Left lung (tissue), 4 donors: ENCODE measurements at regions not wholly inside any gene's neighbourhood (a gene's known extent, or its start where the extent isn't known, plus 50 kb on each side); places are given as distances from the start of the nearest gene placed in this dataset.
A peak's percentile ranks its signal among the peaks of the same experiment; 100 is the strongest.

Experiments used
- ATAC-seq: fragments of 200-7000 bp; cut with Tn5 transposase; one replicate; pipeline ENCODE4 v1.9.1; 2020; ENCODE audit warnings: moderate library complexity
- DNase-seq, 4 donors: peaks; one replicate each; pipeline ENCODE4 v3.0.0-alpha.2; 2013 to 2020
- H3K27ac ChIP-seq, 2 donors: fragments of 200-600 bp; sonication (generic) in 1 of 2; one replicate each; pipeline versions ENCODE4 v1.5.0 to v1.8.0; 2020 to 2021
- H3K27me3 ChIP-seq, 2 donors: fragments of 200-600 bp; sonication (generic) in 1 of 2; one replicate each; pipeline versions ENCODE4 v1.5.0 to v1.8.0; 2020 to 2021
- H3K36me3 ChIP-seq, 2 donors: fragments of 200-600 bp; sonication (generic) in 1 of 2; one replicate each; pipeline versions ENCODE4 v1.5.0 to v1.8.0; 2020 to 2021
- H3K4me1 ChIP-seq, 2 donors: fragments of 200-600 bp; one replicate each; pipeline ENCODE4 v1.8.0; 2021
- H3K4me3 ChIP-seq, 2 donors: fragments of 200-600 bp; sonication (generic) in 1 of 2; one replicate each; pipeline versions ENCODE4 v1.5.0 to v1.8.0; 2020 to 2021; ENCODE audit warnings: mild to moderate bottlenecking in 1 of 2
- H3K9me3 ChIP-seq, 2 donors: fragments of 200-600 bp; sonication (generic) in 1 of 2; one replicate each; pipeline versions ENCODE4 v1.5.0 to v1.8.0; 2020 to 2021
- intact Hi-C, 2 donors: fragments of 100-400 bp; cut with DNase I; formaldehyde crosslinking; loops; one replicate each; pipeline versions ENCODE4 v1.11.2 to v1.14.2; 2022
- TF ChIP-seq, protein P1 (sequence below), 2 donors: fragments of 200-600 bp; sonication (generic) in 1 of 2; IDR thresholded peaks; one replicate each; pipeline versions ENCODE4 v1.5.0 to v1.8.0; 2021; ENCODE audit warnings: antibody characterized with exemption in 2 of 2
- donor health status: DM: no; HTN: yes; CAD: no.
- donor health status: DM: no; HTN: no; CAD: no.

DNA sequence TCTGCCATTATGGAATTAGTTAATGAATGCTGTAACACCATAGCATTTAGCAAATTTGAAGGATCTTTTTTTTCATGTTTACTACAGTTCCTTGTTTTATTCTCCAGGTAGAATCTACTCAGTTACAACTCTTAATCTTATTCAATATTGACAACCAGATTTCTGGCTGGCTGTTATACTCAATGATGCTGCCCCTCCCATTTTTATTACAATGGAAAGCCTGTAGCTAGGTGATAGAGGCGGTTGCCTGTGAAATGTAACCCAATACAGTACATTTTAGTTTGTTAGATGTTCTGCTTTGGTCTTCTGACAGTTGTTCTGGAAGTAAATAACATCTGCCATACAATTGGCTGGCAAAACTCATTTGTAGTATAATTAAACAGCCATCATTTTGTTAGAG is 294.2 kb downstream of the DMRTA1 start:
- Histone ChIP-seq H3K4me3 (no peak overlapping the region), H3K9me3 (peaks cover 0 to 4% of the 10 kb centered on the region in 2 donors), H3K36me3 (no peaks in the 10 kb centered on the region), H3K27me3 (no peaks in the 10 kb centered on the region), H3K4me1 (no peaks in the 10 kb centered on the region), H3K27ac (no peak overlapping the region)
- DNase-seq (no peak), ATAC-seq (no peak)
- intact Hi-C loops: no loop called here
- TF ChIP-seq, protein P1, sequence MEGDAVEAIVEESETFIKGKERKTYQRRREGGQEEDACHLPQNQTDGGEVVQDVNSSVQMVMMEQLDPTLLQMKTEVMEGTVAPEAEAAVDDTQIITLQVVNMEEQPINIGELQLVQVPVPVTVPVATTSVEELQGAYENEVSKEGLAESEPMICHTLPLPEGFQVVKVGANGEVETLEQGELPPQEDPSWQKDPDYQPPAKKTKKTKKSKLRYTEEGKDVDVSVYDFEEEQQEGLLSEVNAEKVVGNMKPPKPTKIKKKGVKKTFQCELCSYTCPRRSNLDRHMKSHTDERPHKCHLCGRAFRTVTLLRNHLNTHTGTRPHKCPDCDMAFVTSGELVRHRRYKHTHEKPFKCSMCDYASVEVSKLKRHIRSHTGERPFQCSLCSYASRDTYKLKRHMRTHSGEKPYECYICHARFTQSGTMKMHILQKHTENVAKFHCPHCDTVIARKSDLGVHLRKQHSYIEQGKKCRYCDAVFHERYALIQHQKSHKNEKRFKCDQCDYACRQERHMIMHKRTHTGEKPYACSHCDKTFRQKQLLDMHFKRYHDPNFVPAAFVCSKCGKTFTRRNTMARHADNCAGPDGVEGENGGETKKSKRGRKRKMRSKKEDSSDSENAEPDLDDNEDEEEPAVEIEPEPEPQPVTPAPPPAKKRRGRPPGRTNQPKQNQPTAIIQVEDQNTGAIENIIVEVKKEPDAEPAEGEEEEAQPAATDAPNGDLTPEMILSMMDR (IDR thresholded peaks at IDR 0.05): no peak

DNA sequence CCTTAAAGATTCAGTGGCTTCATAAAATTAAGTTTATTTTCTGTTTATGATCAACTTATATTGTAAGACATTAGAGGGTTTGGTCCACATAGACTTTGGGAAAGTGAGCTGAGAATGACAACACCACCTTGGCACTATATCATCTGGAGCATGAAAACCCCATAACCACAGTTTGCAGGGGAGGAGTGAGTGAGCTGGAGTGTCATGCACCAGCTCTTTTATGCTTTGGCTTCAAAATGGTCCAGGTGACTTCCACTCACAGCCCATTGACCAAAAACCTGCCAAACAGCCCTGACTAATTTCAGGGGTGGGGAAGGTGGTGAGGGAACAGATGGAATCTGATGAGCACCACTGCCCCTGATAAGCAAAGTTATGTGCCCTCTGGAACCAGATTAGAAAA is 295.8 kb downstream of the DMRTA1 start:
- Histone ChIP-seq H3K27ac (no peak overlapping the region), H3K36me3 (no peaks in the 10 kb centered on the region), H3K4me1 (no peaks in the 10 kb centered on the region), H3K4me3 (no peak overlapping the region), H3K9me3 (peaks cover 0 to 4% of the 10 kb centered on the region in 2 donors), H3K27me3 (no peaks in the 10 kb centered on the region)
- TF ChIP-seq, protein P1 (IDR thresholded peaks at IDR 0.05): no peak
- ATAC-seq (no peak), DNase-seq (no peak)
- intact Hi-C loops: no loop called here

DNA sequence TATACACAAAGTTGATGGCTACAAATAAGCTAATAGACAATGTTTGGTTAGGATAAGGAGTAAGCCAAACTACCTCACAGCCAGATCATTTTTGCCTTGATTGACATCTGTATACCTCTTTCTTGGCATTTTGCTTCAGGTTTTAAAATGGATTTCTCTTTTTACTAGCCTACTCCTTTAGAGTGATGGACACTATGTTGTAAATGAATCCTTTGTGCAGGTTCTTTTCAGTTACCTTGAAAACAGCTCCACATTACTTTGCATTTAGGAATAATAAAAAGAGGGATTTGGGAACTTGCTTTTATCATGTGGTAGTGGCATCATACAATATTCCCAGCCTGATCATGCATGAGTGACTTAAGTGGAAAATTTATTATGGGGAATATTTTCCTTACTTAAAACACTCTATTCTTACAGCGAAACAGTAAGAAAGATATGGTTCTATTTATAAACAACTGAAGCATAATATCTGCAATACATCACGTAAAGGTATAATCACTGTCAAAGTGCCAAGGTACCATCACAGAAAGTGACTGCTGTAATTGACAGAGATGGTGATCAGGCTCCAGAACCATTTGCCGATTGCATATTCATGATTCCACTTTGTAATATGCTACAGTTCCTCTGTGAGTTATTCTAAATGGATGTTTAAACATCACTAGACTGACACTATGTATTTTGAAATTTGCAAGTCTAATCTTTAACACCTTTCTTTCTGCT is 327.0 kb downstream of the DMRTA1 start:
- Histone ChIP-seq H3K4me1 (no peaks in the 10 kb centered on the region), H3K27ac (no peak overlapping the region), H3K27me3 (no peaks in the 10 kb centered on the region), H3K9me3 (no peaks in the 10 kb centered on the region), H3K36me3 (no peaks in the 10 kb centered on the region), H3K4me3 (no peak overlapping the region)
- DNase-seq: no peak
- intact Hi-C loops: no loop called here
- TF ChIP-seq, protein P1 (IDR thresholded peaks at IDR 0.05): no peak
- no peak for ATAC-seq

DNA sequence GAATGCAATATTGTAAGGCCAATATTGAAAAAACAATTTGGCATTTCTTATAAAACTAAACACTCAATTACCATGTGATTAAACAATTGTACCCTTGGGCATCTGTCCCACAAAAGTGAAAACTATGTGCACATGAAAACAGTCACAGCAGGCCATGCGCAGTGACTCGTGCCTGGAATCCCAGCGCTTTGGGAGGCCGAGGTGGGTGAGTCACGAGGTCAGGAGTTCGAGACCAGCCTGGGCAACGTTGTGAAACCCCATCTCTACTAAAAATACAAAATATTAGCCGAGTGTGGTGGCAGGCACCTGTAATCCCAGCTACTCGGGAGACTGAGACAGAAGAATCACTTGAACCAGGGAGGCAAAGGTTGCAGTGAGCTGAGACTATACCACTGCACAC is 343.7 kb downstream of the DMRTA1 start:
- Histone ChIP-seq H3K36me3 (no peaks in the 10 kb centered on the region), H3K27me3 (no peaks in the 10 kb centered on the region), H3K9me3 (peaks cover 0 to 15% of the 10 kb centered on the region in 2 donors), H3K27ac (no peak overlapping the region), H3K4me3 (no peak overlapping the region), H3K4me1 (no peaks in the 10 kb centered on the region)
- ATAC-seq (no peak), DNase-seq (peak in 1 of 4 donors; percentile 34)
- intact Hi-C loops: no loop called here
- TF ChIP-seq, protein P1 (IDR thresholded peaks at IDR 0.05): no peak

DNA sequence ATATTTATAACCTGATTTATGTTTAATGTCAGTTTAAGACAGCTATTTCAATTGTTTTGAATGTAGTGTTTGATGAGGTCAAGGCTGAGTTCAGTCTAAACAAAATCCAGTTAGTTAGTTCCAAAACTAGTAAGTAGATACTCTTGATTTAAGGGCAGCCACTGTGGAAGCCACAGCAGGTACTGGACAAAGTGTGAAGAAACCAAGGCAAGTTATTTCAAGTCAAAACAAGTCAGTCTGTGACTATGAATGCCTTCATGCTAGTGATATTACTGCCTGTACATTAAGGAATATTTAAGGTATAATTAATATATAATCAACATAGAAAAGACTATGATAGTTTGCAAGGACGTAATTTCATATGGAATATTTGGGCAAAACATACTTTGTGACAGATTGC is 362.3 kb downstream of the DMRTA1 start:
- H3K27me3 ChIP-seq: no peaks in the 10 kb centered on the region
- peaks cover 0 to 4% of the 10 kb centered on the region in 2 donors for H3K9me3 ChIP-seq
- intact Hi-C loops: no loop called here
- H3K4me3 ChIP-seq: no peak overlapping the region
- H3K27ac ChIP-seq: no peak overlapping the region
- no peak for DNase-seq
- no peak for ATAC-seq
- H3K36me3 ChIP-seq: no peaks in the 10 kb centered on the region
- no peaks in the 10 kb centered on the region for H3K4me1 ChIP-seq
- TF ChIP-seq, protein P1 (IDR thresholded peaks at IDR 0.05): no peak
